NCI-H446 (cell line): ENCODE measurements at regions not wholly inside any gene's neighbourhood (a gene's known extent, or its start where the extent isn't known, plus 50 kb on each side); places are given as distances from the start of the nearest gene placed in this dataset.
A peak's percentile ranks its signal among the peaks of the same experiment; 100 is the strongest.

Experiments used
- DNase-seq, 2 experiments: peaks; one replicate each; lab custom pipeline; 2025; lab: John Stamatoyannopoulos, UW

- DNase-seq, result no peak
These were observed 1389.4 kb downstream of the C4orf33 start for GRCh38 chr4:130485371-130485770.

GRCh38 chr4:130486186-130486585 is 1390.2 kb downstream of the C4orf33 start:
- DNase-seq, result no peak

- no peak for DNase-seq
These were observed 1390.9 kb downstream of the C4orf33 start for GRCh38 chr4:130486841-130487240.

- no peak for DNase-seq
These were observed 1414.7 kb downstream of the C4orf33 start for GRCh38 chr4:130510661-130511060.

GRCh38 chr4:130511776-130512175 is 1415.8 kb downstream of the C4orf33 start:
- no peak for DNase-seq

GRCh38 chr4:130524057-130524456 is 1428.1 kb downstream of the C4orf33 start:
- no peak for DNase-seq

- DNase-seq, result no peak
These were observed 1434.6 kb downstream of the C4orf33 start for GRCh38 chr4:130530505-130530904.

GRCh38 chr4:130534651-130535050 is 1438.7 kb downstream of the C4orf33 start:
- no peak for DNase-seq

GRCh38 chr4:130542953-130543352 is 1447.0 kb downstream of the C4orf33 start:
- DNase-seq, result no peak

- DNase-seq, result no peak
These were observed 1449.2 kb downstream of the C4orf33 start for GRCh38 chr4:130545171-130545570.

- DNase-seq, result no peak
These were observed 1449.6 kb downstream of the C4orf33 start for GRCh38 chr4:130545596-130545995.

GRCh38 chr4:130559268-130559667 is 1463.3 kb downstream of the C4orf33 start:
- no peak for DNase-seq

- peak in 1 of 2 experiments; percentile 7 for DNase-seq
These were observed 1467.4 kb downstream of the C4orf33 start for GRCh38 chr4:130563185-130563888.

- no peak for DNase-seq
These were observed 1468.0 kb downstream of the C4orf33 start for GRCh38 chr4:130563889-130564418.

- no peak for DNase-seq
These were observed 1472.8 kb downstream of the C4orf33 start for GRCh38 chr4:130568746-130569145.

- no peak for DNase-seq
These were observed 1477.8 kb downstream of the C4orf33 start for GRCh38 chr4:130573742-130574141.

- DNase-seq, result no peak
These were observed 1478.3 kb downstream of the C4orf33 start for GRCh38 chr4:130574215-130574614.

GRCh38 chr4:130576218-130576617 is 1480.3 kb downstream of the C4orf33 start:
- no peak for DNase-seq

- DNase-seq, result no peak
These were observed 1495.1 kb downstream of the C4orf33 start for GRCh38 chr4:130591091-130591490.

- no peak for DNase-seq
These were observed 1504.8 kb downstream of the C4orf33 start for GRCh38 chr4:130600706-130601105.

- DNase-seq, result no peak
These were observed 1507.1 kb downstream of the C4orf33 start for GRCh38 chr4:130603043-130603442.

GRCh38 chr4:130608121-130608520 is 1512.2 kb downstream of the C4orf33 start:
- DNase-seq, result no peak

- DNase-seq, result no peak
These were observed 1532.6 kb downstream of the C4orf33 start for GRCh38 chr4:130628531-130628930.
